Right atrium auricular region (tissue), 2 donors: ENCODE measurements at regions not wholly inside any gene's neighbourhood (a gene's known extent, or its start where the extent isn't known, plus 50 kb on each side); places are given as distances from the start of the nearest gene placed in this dataset.

Experiments used
- DNase-seq: peaks from one replicate; pipeline ENCODE4 v3.0.0-alpha.2; 2019; ENCODE audit warnings: low spot score
- H3K27ac ChIP-seq, 2 donors: fragments of 200-600 bp; sonication (generic); 1 replicate in 1 of 2; 2 replicates in 1 of 2; pipeline ENCODE4 v1.5.1; 2016 to 2019
- H3K27me3 ChIP-seq, 2 donors: fragments of 200-600 bp; sonication (generic); one replicate each; pipeline versions ENCODE4 v1.5.1 to v1.6.0; 2017 to 2019
- H3K36me3 ChIP-seq: fragments of 200-600 bp; sonication (generic); one replicate; pipeline ENCODE4 v1.5.1; 2016
- H3K4me1 ChIP-seq, 2 donors: fragments of 200-600 bp; sonication (generic); one replicate each; pipeline versions ENCODE4 v1.5.1 to v1.6.0; 2017 to 2019
- H3K4me3 ChIP-seq, 2 donors: fragments of 200-600 bp; sonication (generic); 1 replicate in 1 of 2; 2 replicates in 1 of 2; pipeline ENCODE4 v1.5.1; 2017 to 2019; ENCODE audit warnings: mild to moderate bottlenecking in 1 of 2, moderate library complexity in 1 of 2
- H3K9me3 ChIP-seq, 2 donors: fragments of 200-600 bp; sonication (generic); one replicate each; pipeline ENCODE4 v1.5.1; 2019
- CTCF ChIP-seq, 2 donors: fragments of 200-600 bp; sonication (generic); IDR thresholded peaks; one replicate each; pipeline ENCODE4 v1.5.1; 2019; ENCODE audit warnings: antibody characterized with exemption in 2 of 2

GRCh38 chr3:164113371-164114332 lies 964.6 kb downstream of the SI start:
- Histone ChIP-seq H3K4me1 (no peaks in the 10 kb centered on the region), H3K27ac (no peak overlapping the region), H3K9me3 (no peaks in the 10 kb centered on the region), H3K27me3 (no peaks in the 10 kb centered on the region), H3K36me3 (no peaks in the 10 kb centered on the region), H3K4me3 (no peak overlapping the region)
- DNase-seq = no peak
- no peak for TF ChIP-seq CTCF (IDR thresholded peaks at IDR 0.05)

- TF ChIP-seq CTCF (IDR thresholded peaks at IDR 0.05) = no peak
- H3K36me3 ChIP-seq = no peaks in the 10 kb centered on the region
- DNase-seq = no peak
- no peak overlapping the region for H3K4me3 ChIP-seq
- H3K27me3 ChIP-seq = no peaks in the 10 kb centered on the region
- H3K4me1 ChIP-seq = no peaks in the 10 kb centered on the region
- H3K27ac ChIP-seq = no peak overlapping the region
- no peaks in the 10 kb centered on the region for H3K9me3 ChIP-seq
Observed at GRCh38 chr3:164096352-164096751, 981.9 kb downstream of the SI start.

GRCh38 chr3:164095949-164096348 lies 982.3 kb downstream of the SI start:
- no peak for TF ChIP-seq CTCF (IDR thresholded peaks at IDR 0.05)

GRCh38 chr3:164095279-164095678 lies 983.0 kb downstream of the SI start:
- Histone ChIP-seq H3K27me3 (no peaks in the 10 kb centered on the region), H3K36me3 (no peaks in the 10 kb centered on the region), H3K4me3 (no peak overlapping the region), H3K4me1 (no peaks in the 10 kb centered on the region), H3K27ac (no peak overlapping the region), H3K9me3 (no peaks in the 10 kb centered on the region)
- no peak for DNase-seq
- TF ChIP-seq CTCF (IDR thresholded peaks at IDR 0.05) = no peak

More at GRCh38 chr3:164095949-164096348, 982.3 kb downstream of the SI start:
- Histone ChIP-seq H3K4me3 (no peak overlapping the region), H3K4me1 (no peaks in the 10 kb centered on the region), H3K36me3 (no peaks in the 10 kb centered on the region), H3K27ac (no peak overlapping the region), H3K9me3 (no peaks in the 10 kb centered on the region), H3K27me3 (no peaks in the 10 kb centered on the region)
- DNase-seq = no peak

GRCh38 chr3:164094546-164094945 lies 983.8 kb downstream of the SI start:
- no peaks in the 10 kb centered on the region for H3K36me3 ChIP-seq

More at GRCh38 chr3:164094546-164094945, 983.8 kb downstream of the SI start:
- no peaks in the 10 kb centered on the region for H3K27me3 ChIP-seq
- DNase-seq = no peak
- no peak for TF ChIP-seq CTCF (IDR thresholded peaks at IDR 0.05)
- H3K9me3 ChIP-seq = no peaks in the 10 kb centered on the region
- H3K4me1 ChIP-seq = no peaks in the 10 kb centered on the region
- H3K4me3 ChIP-seq = no peak overlapping the region
- H3K27ac ChIP-seq = no peak overlapping the region
